ENCODE measurements at regions not wholly inside any gene's neighbourhood (a gene's known extent, or its start where the extent isn't known, plus 50 kb on each side); places are given as distances from the start of the nearest gene placed in this dataset.
A peak's percentile ranks its signal among the peaks of the same experiment; 100 is the strongest.

- H4K91ac ChIP-seq (ENCODE audit: low read depth, low read length, poor library complexity), result no peak overlapping the region
- H2BK15ac ChIP-seq (ENCODE audit: low read length), result no peak overlapping the region
- H3K79me1 ChIP-seq (ENCODE audit: low read depth, low read length), result peaks cover 18% of the 10 kb centered on the region
- no peaks in the 10 kb centered on the region for H3K9me3 ChIP-seq (replicated peaks in 1 of 2; ENCODE audit: control insufficient read depth in 2 of 2, insufficient read depth in 1 of 2, low read depth in 1 of 2, low read length in 2 of 2)
- H3K23ac ChIP-seq (ENCODE audit: low read depth, low read length, poor library complexity), result no peak overlapping the region
- no peak overlapping the region for H2BK120ac ChIP-seq (ENCODE audit: low read depth, low read length)
- no peaks in the 10 kb centered on the region for H3K4me1 ChIP-seq (ENCODE audit: control insufficient read depth in 2 of 2, insufficient read depth in 1 of 2, low read depth in 1 of 2, low read length in 2 of 2)
- no peak overlapping the region for H2BK12ac ChIP-seq (ENCODE audit: low read length)
- no peak overlapping the region for H2AK5ac ChIP-seq (ENCODE audit: low read depth, low read length)
- no CpG with 5 or more reads among the region's 5 CpGs for WGBS, 2 donors (ENCODE audit: extremely low coverage in 2 of 2, insufficient read length in 2 of 2, insufficient replicate concordance in 1 of 2)
- peaks cover 15 to 88% of the 10 kb centered on the region in 2 donors for H3K36me3 ChIP-seq (replicated peaks in 1 of 2; ENCODE audit: control insufficient read depth in 2 of 2, insufficient read depth in 2 of 2, low read length in 2 of 2)
- H3K14ac ChIP-seq (ENCODE audit: low read length), result no peak overlapping the region
- H3K4me3 ChIP-seq (ENCODE audit: low read length in 2 of 2), result no peak overlapping the region
- no peak overlapping the region for H3K9ac ChIP-seq (ENCODE audit: low read depth, low read length, poor library complexity)
- no peak overlapping the region for H4K8ac ChIP-seq (ENCODE audit: low read depth, low read length)
- H3K4ac ChIP-seq (ENCODE audit: low read length), result no peak overlapping the region
- no peak for DNase-seq (ENCODE audit: low spot score)
- no peak overlapping the region for H3K18ac ChIP-seq (ENCODE audit: low read length)
- H3K27ac ChIP-seq (replicated peaks; ENCODE audit: low read length), result no peak overlapping the region
- no peaks in the 10 kb centered on the region for H3K27me3 ChIP-seq (ENCODE audit: control insufficient read depth in 3 of 3, insufficient read depth in 3 of 3, low read depth in 1 of 3, low read length in 3 of 3)
- no peak overlapping the region for H3K4me2 ChIP-seq (ENCODE audit: insufficient read depth, low read length, poor library complexity, severe bottlenecking)
- H2BK5ac ChIP-seq (ENCODE audit: low read length), result no peak overlapping the region
- no peak overlapping the region for H2AFZ ChIP-seq (ENCODE audit: low read length)
These were observed 248.5 kb downstream of the HAUS1 start for GRCh38 chr18:46352520-46353250.

GRCh38 chr18:46353460-46353859 lies 249.3 kb downstream of the HAUS1 start:
- H2AK5ac ChIP-seq (ENCODE audit: low read depth, low read length), result no peak overlapping the region
- no peak overlapping the region for H2BK15ac ChIP-seq (ENCODE audit: low read length)
- no peak overlapping the region for H3K14ac ChIP-seq (ENCODE audit: low read length)
- no peak overlapping the region for H3K9ac ChIP-seq (ENCODE audit: low read depth, low read length, poor library complexity)
- H3K4me2 ChIP-seq (ENCODE audit: insufficient read depth, low read length, poor library complexity, severe bottlenecking), result no peak overlapping the region
- no peak overlapping the region for H3K4ac ChIP-seq (ENCODE audit: low read length)
- peaks cover 20% of the 10 kb centered on the region for H3K79me1 ChIP-seq (ENCODE audit: low read depth, low read length)
- no peak overlapping the region for H3K27ac ChIP-seq (replicated peaks; ENCODE audit: low read length)
- no peak overlapping the region for H2BK120ac ChIP-seq (ENCODE audit: low read depth, low read length)
- H2BK12ac ChIP-seq (ENCODE audit: low read length), result no peak overlapping the region
- no peak overlapping the region for H2BK5ac ChIP-seq (ENCODE audit: low read length)
- no peaks in the 10 kb centered on the region for H3K27me3 ChIP-seq (ENCODE audit: control insufficient read depth in 3 of 3, insufficient read depth in 3 of 3, low read depth in 1 of 3, low read length in 3 of 3)
- H3K9me3 ChIP-seq (replicated peaks in 1 of 2; ENCODE audit: control insufficient read depth in 2 of 2, insufficient read depth in 1 of 2, low read depth in 1 of 2, low read length in 2 of 2), result peaks cover 0 to 6% of the 10 kb centered on the region in 2 donors
- WGBS, 2 donors (ENCODE audit: extremely low coverage in 2 of 2, insufficient read length in 2 of 2, insufficient replicate concordance in 1 of 2), result no CpG with 5 or more reads among the region's 9 CpGs
- H4K91ac ChIP-seq (ENCODE audit: low read depth, low read length, poor library complexity), result no peak overlapping the region
- DNase-seq (ENCODE audit: low spot score), result no peak
- H3K4me1 ChIP-seq (ENCODE audit: control insufficient read depth in 2 of 2, insufficient read depth in 1 of 2, low read depth in 1 of 2, low read length in 2 of 2), result no peaks in the 10 kb centered on the region
- no peak overlapping the region for H3K4me3 ChIP-seq (ENCODE audit: low read length in 2 of 2)
- H2AFZ ChIP-seq (ENCODE audit: low read length), result no peak overlapping the region
- H3K18ac ChIP-seq (ENCODE audit: low read length), result no peak overlapping the region
- H4K8ac ChIP-seq (ENCODE audit: low read depth, low read length), result no peak overlapping the region
- H3K23ac ChIP-seq (ENCODE audit: low read depth, low read length, poor library complexity), result no peak overlapping the region
- H3K36me3 ChIP-seq (replicated peaks in 1 of 2; ENCODE audit: control insufficient read depth in 2 of 2, insufficient read depth in 2 of 2, low read length in 2 of 2), result peaks cover 18 to 90% of the 10 kb centered on the region in 2 donors

- H3K4me2 ChIP-seq (ENCODE audit: insufficient read depth, low read length, poor library complexity, severe bottlenecking), result no peak overlapping the region
- no peak for DNase-seq (ENCODE audit: low spot score)
- H3K23ac ChIP-seq (ENCODE audit: low read depth, low read length, poor library complexity), result no peak overlapping the region
- peaks cover 15 to 22% of the 10 kb centered on the region in 2 donors for H3K9me3 ChIP-seq (replicated peaks in 1 of 2; ENCODE audit: control insufficient read depth in 2 of 2, insufficient read depth in 1 of 2, low read depth in 1 of 2, low read length in 2 of 2)
- H2BK15ac ChIP-seq (ENCODE audit: low read length), result no peak overlapping the region
- H3K9ac ChIP-seq (ENCODE audit: low read depth, low read length, poor library complexity), result no peak overlapping the region
- H3K14ac ChIP-seq (ENCODE audit: low read length), result no peak overlapping the region
- no peaks in the 10 kb centered on the region for H3K27me3 ChIP-seq (ENCODE audit: control insufficient read depth in 3 of 3, insufficient read depth in 3 of 3, low read depth in 1 of 3, low read length in 3 of 3)
- no peak overlapping the region for H3K27ac ChIP-seq (replicated peaks; ENCODE audit: low read length)
- no peak overlapping the region for H4K8ac ChIP-seq (ENCODE audit: low read depth, low read length)
- H3K79me1 ChIP-seq (ENCODE audit: low read depth, low read length), result peaks cover 23% of the 10 kb centered on the region
- H3K18ac ChIP-seq (ENCODE audit: low read length), result no peak overlapping the region
- H2BK5ac ChIP-seq (ENCODE audit: low read length), result no peak overlapping the region
- H3K4me3 ChIP-seq (ENCODE audit: low read length in 2 of 2), result no peak overlapping the region
- no peak overlapping the region for H2BK12ac ChIP-seq (ENCODE audit: low read length)
- H3K4me1 ChIP-seq (ENCODE audit: control insufficient read depth in 2 of 2, insufficient read depth in 1 of 2, low read depth in 1 of 2, low read length in 2 of 2), result peaks cover 0 to 9% of the 10 kb centered on the region in 2 donors
- no peak overlapping the region for H3K4ac ChIP-seq (ENCODE audit: low read length)
- H2AFZ ChIP-seq (ENCODE audit: low read length), result no peak overlapping the region
- H2AK5ac ChIP-seq (ENCODE audit: low read depth, low read length), result no peak overlapping the region
- H4K91ac ChIP-seq (ENCODE audit: low read depth, low read length, poor library complexity), result no peak overlapping the region
- no CpG with 5 or more reads among the region's 9 CpGs for WGBS, 2 donors (ENCODE audit: extremely low coverage in 2 of 2, insufficient read length in 2 of 2, insufficient replicate concordance in 1 of 2)
- H2BK120ac ChIP-seq (ENCODE audit: low read depth, low read length), result no peak overlapping the region
- H3K36me3 ChIP-seq (replicated peaks in 1 of 2; ENCODE audit: control insufficient read depth in 2 of 2, insufficient read depth in 2 of 2, low read length in 2 of 2), result peaks cover 17 to 74% of the 10 kb centered on the region in 2 donors
These were observed 252.3 kb downstream of the HAUS1 start for GRCh38 chr18:46356278-46357033.

GRCh38 chr18:46360102-46360699 lies 256.0 kb downstream of the HAUS1 start:
- Histone ChIP-seq H3K27me3 (ENCODE audit: control insufficient read depth in 3 of 3, insufficient read depth in 3 of 3, low read depth in 1 of 3, low read length in 3 of 3) (no peaks in the 10 kb centered on the region), H3K9me3 (replicated peaks in 1 of 2; ENCODE audit: control insufficient read depth in 2 of 2, insufficient read depth in 1 of 2, low read depth in 1 of 2, low read length in 2 of 2) (peaks cover 21 to 22% of the 10 kb centered on the region in 2 donors), H2AK5ac (ENCODE audit: low read depth, low read length) (no peak overlapping the region), H2AFZ (ENCODE audit: low read length) (no peak overlapping the region), H3K9ac (ENCODE audit: low read depth, low read length, poor library complexity) (no peak overlapping the region), H2BK15ac (ENCODE audit: low read length) (no peak overlapping the region), H3K79me1 (ENCODE audit: low read depth, low read length) (peaks cover 11% of the 10 kb centered on the region), H3K27ac (replicated peaks; ENCODE audit: low read length) (peak overlapping the region; percentile 21), H3K36me3 (replicated peaks in 1 of 2; ENCODE audit: control insufficient read depth in 2 of 2, insufficient read depth in 2 of 2, low read length in 2 of 2) (peaks cover 22 to 61% of the 10 kb centered on the region in 2 donors), H2BK12ac (ENCODE audit: low read length) (no peak overlapping the region), H4K91ac (ENCODE audit: low read depth, low read length, poor library complexity) (no peak overlapping the region), H4K8ac (ENCODE audit: low read depth, low read length) (no peak overlapping the region), H3K4me2 (ENCODE audit: insufficient read depth, low read length, poor library complexity, severe bottlenecking) (no peak overlapping the region), H3K4ac (ENCODE audit: low read length) (no peak overlapping the region), H2BK120ac (ENCODE audit: low read depth, low read length) (peak overlapping the region; percentile 32), H3K4me3 (ENCODE audit: low read length in 2 of 2) (no peak overlapping the region), H2BK5ac (ENCODE audit: low read length) (no peak overlapping the region), H3K14ac (ENCODE audit: low read length) (no peak overlapping the region), H3K23ac (ENCODE audit: low read depth, low read length, poor library complexity) (peak overlapping the region; percentile 28), H3K18ac (ENCODE audit: low read length) (peak overlapping the region; percentile 61), H3K4me1 (ENCODE audit: control insufficient read depth in 2 of 2, insufficient read depth in 1 of 2, low read depth in 1 of 2, low read length in 2 of 2) (peaks cover 0 to 12% of the 10 kb centered on the region in 2 donors)
- DNase-seq (ENCODE audit: low spot score), result no peak
- WGBS, 2 donors (ENCODE audit: extremely low coverage in 2 of 2, insufficient read length in 2 of 2, insufficient replicate concordance in 1 of 2), result no CpG with 5 or more reads among the region's 4 CpGs
